Pancreas (tissue), 10 donors: ENCODE measurements at regions not wholly inside any gene's neighbourhood (a gene's known extent, or its start where the extent isn't known, plus 50 kb on each side); places are given as distances from the start of the nearest gene placed in this dataset.
"Not testable (repeated sequence)": the region's sequence is repeated elsewhere in the genome, so short reads cannot be mapped to it uniquely, and the experiment has no call there.

Experiments used
- ATAC-seq, 4 donors: fragments of 200-7000 bp; cut with Tn5 transposase; one replicate each; pipeline versions ENCODE4 v1.8.0 to v1.9.1; 2020; ENCODE audit warnings: mild to moderate bottlenecking in 4 of 4, moderate library complexity in 4 of 4
- DNase-seq, 6 donors: peaks; one replicate each; pipeline ENCODE4 v3.0.0-alpha.2; 2020
- FAIRE-seq: peaks from 2 replicates; lab custom pipeline; 2012; peaks lifted over from hg19 to GRCh38; lab: Jason Lieb, UNC
- H3K27ac ChIP-seq, 4 donors: fragments of 200-600 bp; sonication (generic); 1 replicate in 3 of 4; 2 replicates in 1 of 4; pipeline versions ENCODE4 v1.5.0 to v1.8.0; 2020
- H3K27me3 ChIP-seq, 4 donors: fragments of 200-600 bp; one replicate each; pipeline ENCODE4 v1.8.0; 2021
- H3K36me3 ChIP-seq, 3 donors: fragments of 200-600 bp; sonication (generic) in 1 of 3; one replicate each; pipeline versions ENCODE4 v1.5.0 to v1.8.0; 2020 to 2021
- H3K4me1 ChIP-seq, 3 donors: fragments of 200-600 bp; one replicate each; pipeline ENCODE4 v1.8.0; 2021
- H3K4me3 ChIP-seq, 4 donors: fragments of 200-600 bp; sonication (generic) in 2 of 4; one replicate each; pipeline versions ENCODE4 v1.5.0 to v1.8.0; 2020 to 2021
- H3K9me3 ChIP-seq, 4 donors: fragments of 200-600 bp; one replicate each; pipeline ENCODE4 v1.8.0; 2021
- WGBS, 2 donors: extraction: QIAGEN DNeasy Blood & Tissue Kit; methylation state at CpG; one replicate each; pipeline ENCODE4 v1.1.7; 2013; 5-methylcytosine and 5-hydroxymethylcytosine counted together
- intact Hi-C, 3 donors: fragments of 100-400 bp; cut with DNase I; formaldehyde crosslinking; loops; one replicate each; pipeline versions ENCODE4 v1.11.1 to v1.14.2; 2022
- TF ChIP-seq, protein P1 (sequence below), 4 donors: fragments of 200-600 bp; sonication (generic) in 3 of 4; IDR thresholded peaks; one replicate each; pipeline versions ENCODE4 v1.5.0 to v1.8.0; 2021; ENCODE audit warnings: antibody characterized with exemption in 4 of 4
- donor health status: healthy with polysubstance abuse.
- donor health status: DM: no; HTN: no; CAD: no; lungs with moderate emphysema.
- donor health status: DM: no; HTN: no; CAD: no.
- donor health status: control.
- donor health status: control.
- donor health status: Bipolar disorder and iron deficiency.
- donor health status: DM: yes; HTN: yes; CAD: no.
- donor health status: DM: no; HTN: no; CAD: no.
- donor health status: DM: no; HTN: no; CAD: no.
- donor health status: DM: yes; HTN: yes; CAD: no.

DNA sequence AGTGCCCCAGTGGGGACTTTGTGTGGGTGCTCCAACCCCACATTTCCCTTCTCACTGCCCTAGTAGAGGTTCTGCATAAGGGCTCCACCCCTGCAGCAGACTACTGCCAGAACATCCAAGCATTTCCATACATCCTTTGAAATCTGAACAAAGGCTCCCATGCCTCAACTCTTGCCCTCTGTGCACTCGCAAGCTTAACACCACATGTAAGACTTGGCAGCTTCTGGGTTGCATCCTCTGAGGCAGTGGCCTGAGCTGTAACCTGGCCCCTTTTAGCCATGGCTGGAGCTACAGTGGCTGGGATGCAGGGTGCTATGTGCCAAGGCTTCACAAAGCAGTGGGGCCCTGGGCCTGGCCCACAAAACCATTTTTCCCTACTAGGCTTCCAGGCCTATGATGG lies 128.9 kb downstream of the TYW3 start:
- H3K27ac ChIP-seq, result no peak overlapping the region
- no peaks in the 10 kb centered on the region for H3K4me1 ChIP-seq
- WGBS, 2 donors, result 48 to 54% methylated on average over 1 of the region's 1 CpG
- H3K4me3 ChIP-seq, result no peak overlapping the region
- no peak for ATAC-seq
- H3K27me3 ChIP-seq, result no peaks in the 10 kb centered on the region
- TF ChIP-seq, protein P1, sequence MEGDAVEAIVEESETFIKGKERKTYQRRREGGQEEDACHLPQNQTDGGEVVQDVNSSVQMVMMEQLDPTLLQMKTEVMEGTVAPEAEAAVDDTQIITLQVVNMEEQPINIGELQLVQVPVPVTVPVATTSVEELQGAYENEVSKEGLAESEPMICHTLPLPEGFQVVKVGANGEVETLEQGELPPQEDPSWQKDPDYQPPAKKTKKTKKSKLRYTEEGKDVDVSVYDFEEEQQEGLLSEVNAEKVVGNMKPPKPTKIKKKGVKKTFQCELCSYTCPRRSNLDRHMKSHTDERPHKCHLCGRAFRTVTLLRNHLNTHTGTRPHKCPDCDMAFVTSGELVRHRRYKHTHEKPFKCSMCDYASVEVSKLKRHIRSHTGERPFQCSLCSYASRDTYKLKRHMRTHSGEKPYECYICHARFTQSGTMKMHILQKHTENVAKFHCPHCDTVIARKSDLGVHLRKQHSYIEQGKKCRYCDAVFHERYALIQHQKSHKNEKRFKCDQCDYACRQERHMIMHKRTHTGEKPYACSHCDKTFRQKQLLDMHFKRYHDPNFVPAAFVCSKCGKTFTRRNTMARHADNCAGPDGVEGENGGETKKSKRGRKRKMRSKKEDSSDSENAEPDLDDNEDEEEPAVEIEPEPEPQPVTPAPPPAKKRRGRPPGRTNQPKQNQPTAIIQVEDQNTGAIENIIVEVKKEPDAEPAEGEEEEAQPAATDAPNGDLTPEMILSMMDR (IDR thresholded peaks at IDR 0.05), result no peak
- intact Hi-C loops, result no loop called here
- no peaks in the 10 kb centered on the region for H3K9me3 ChIP-seq
- H3K36me3 ChIP-seq, result no peaks in the 10 kb centered on the region
- FAIRE-seq, result no peak
- peak in 1 of 6 donors; percentile 16 for DNase-seq

GRCh38 chr1:74869702-74870101 lies 136.8 kb downstream of the TYW3 start:
- Histone ChIP-seq H3K36me3 (no peaks in the 10 kb centered on the region), H3K4me3 (no peak overlapping the region), H3K9me3 (no peaks in the 10 kb centered on the region), H3K27me3 (no peaks in the 10 kb centered on the region), H3K27ac (no peak overlapping the region), H3K4me1 (no peaks in the 10 kb centered on the region)
- TF ChIP-seq, protein P1 (IDR thresholded peaks at IDR 0.05), result no peak
- intact Hi-C loops, result no loop called here
- WGBS, 2 donors, result 28 to 54% methylated on average over 1 of the region's 1 CpG
- ATAC-seq (no peak), FAIRE-seq (no peak), DNase-seq (no peak)

DNA sequence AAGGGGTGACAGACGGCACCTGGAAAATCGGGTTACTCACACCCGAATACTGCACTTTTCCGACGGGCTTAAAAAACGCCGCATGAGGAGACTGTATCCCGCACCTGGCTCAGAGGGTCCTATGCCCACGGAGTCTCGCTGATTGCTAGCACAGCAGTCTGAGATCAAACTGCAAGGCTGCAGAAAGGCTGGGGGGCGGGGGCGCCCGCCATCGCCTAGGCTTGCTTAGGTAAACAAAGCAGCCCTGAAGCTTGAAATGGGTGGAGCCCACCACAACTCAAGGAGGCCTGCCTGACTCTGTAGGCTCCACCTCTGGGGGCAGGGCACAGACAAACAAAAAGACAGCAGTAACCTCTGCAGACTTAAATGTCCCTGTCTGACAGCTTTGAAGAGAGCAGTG lies 144.4 kb downstream of the TYW3 start:
- ATAC-seq, H3K27ac ChIP-seq, H3K27me3 ChIP-seq, H3K36me3 ChIP-seq, intact Hi-C loops, H3K9me3 ChIP-seq, H3K4me3 ChIP-seq, FAIRE-seq, H3K4me1 ChIP-seq: not testable (repeated sequence)
- DNase-seq, result peak in 1 of 6 donors; percentile 38
- WGBS, 2 donors, result 63 to 67% methylated on average over 14 of the region's 14 CpGs

DNA sequence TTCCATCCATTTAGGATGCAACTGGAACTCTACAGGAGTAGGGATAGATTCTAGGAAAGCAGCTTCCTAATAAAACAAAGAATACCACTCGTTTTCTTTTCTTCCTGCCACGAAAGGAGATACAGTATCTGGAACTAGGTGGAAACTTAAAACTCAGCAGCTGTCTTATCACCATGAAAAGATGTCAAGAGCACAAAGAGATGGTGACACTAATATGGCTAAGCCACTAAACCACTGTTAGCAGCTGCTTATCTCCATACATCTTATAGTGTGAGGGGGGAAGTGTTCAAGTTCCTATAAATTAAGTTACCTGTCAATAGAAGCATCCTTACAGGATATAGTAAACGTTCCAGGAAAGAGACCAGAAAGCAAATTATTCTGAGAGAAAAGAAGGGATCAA lies 162.5 kb downstream of the TYW3 start:
- no peak overlapping the region for H3K4me3 ChIP-seq
- H3K27ac ChIP-seq, result no peak overlapping the region
- TF ChIP-seq, protein P1 (IDR thresholded peaks at IDR 0.05), result no peak
- no peaks in the 10 kb centered on the region for H3K36me3 ChIP-seq
- 30 to 38% methylated on average over 3 of the region's 3 CpGs for WGBS, 2 donors
- intact Hi-C loops, result no loop called here
- no peak for ATAC-seq
- H3K9me3 ChIP-seq, result no peaks in the 10 kb centered on the region
- no peaks in the 10 kb centered on the region for H3K4me1 ChIP-seq
- DNase-seq, result no peak
- no peaks in the 10 kb centered on the region for H3K27me3 ChIP-seq
- no peak for FAIRE-seq

DNA sequence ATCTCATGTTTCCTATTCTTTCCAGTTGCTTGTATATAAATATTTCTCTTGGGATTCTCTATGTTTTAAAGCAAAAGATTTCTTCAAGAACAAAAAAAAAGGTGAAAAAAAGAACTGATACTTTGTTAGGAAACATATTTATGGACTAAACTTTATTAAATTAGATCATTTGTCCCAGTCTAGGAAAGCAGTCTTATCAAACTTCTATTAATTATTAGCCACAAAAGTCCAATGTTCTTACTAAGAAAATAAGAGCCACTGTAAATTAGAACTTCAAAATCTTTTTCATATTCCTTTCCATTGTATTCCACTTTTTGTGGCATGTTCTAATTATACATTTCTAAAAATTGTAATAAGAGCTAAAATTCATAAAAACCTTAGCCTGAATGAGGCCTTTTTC lies 175.2 kb downstream of the TYW3 start:
- ATAC-seq (peak in 1 of 4 donors; percentile 58), FAIRE-seq (no peak), DNase-seq (no peak)
- no peaks in the 10 kb centered on the region for H3K4me1 ChIP-seq
- no peak overlapping the region for H3K27ac ChIP-seq
- H3K36me3 ChIP-seq, result no peaks in the 10 kb centered on the region
- TF ChIP-seq, protein P1 (IDR thresholded peaks at IDR 0.05), result no peak
- H3K27me3 ChIP-seq, result no peaks in the 10 kb centered on the region
- no peaks in the 10 kb centered on the region for H3K9me3 ChIP-seq
- intact Hi-C loops, result no loop called here
- H3K4me3 ChIP-seq, result no peak overlapping the region

- intact Hi-C loops, result no loop called here
- no peak overlapping the region for H3K4me3 ChIP-seq
- FAIRE-seq, result no peak
- H3K27me3 ChIP-seq, result no peaks in the 10 kb centered on the region
- no peak for DNase-seq
- no peak for ATAC-seq
- no peaks in the 10 kb centered on the region for H3K4me1 ChIP-seq
- H3K27ac ChIP-seq, result no peak overlapping the region
- 52 to 85% methylated on average over 1 of the region's 1 CpG for WGBS, 2 donors
- H3K36me3 ChIP-seq, result no peaks in the 10 kb centered on the region
- H3K9me3 ChIP-seq, result no peaks in the 10 kb centered on the region
- TF ChIP-seq, protein P1 (IDR thresholded peaks at IDR 0.05), result no peak
Measured at GRCh38 chr1:74908797-74909196, 175.8 kb downstream of the TYW3 start.
